ENCODE measurements at regions not wholly inside any gene's neighbourhood (a gene's known extent, or its start where the extent isn't known, plus 50 kb on each side); places are given as distances from the start of the nearest gene placed in this dataset.

GRCh38 chr1:173268786-173269277 is 61.7 kb upstream of the TNFSF4 start:
- H3K14ac ChIP-seq (replicated peaks; ENCODE audit: low read depth, low read length): no peak overlapping the region
- H3K9me3 ChIP-seq (ENCODE audit: control insufficient read depth, insufficient read depth, low read length): no peaks in the 10 kb centered on the region
- H2BK20ac ChIP-seq (ENCODE audit: low read depth, low read length): no peak overlapping the region
- ChIA-PET CTCF (interaction anchor here (1.2 to 1.3 kb wide), 2 partner anchors 13 to 17 kb away, joined by 3 to 6 read pairs; no protein-coding TSS in a partner anchor), POLR2A (ENCODE audit: unreplicated experiment) (no interaction called here)
- TF ChIP-seq CEBPB (IDR thresholded peaks at IDR 0.05; ENCODE audit: low read depth, low read length): no peak
- TF ChIP-seq, protein P1, sequence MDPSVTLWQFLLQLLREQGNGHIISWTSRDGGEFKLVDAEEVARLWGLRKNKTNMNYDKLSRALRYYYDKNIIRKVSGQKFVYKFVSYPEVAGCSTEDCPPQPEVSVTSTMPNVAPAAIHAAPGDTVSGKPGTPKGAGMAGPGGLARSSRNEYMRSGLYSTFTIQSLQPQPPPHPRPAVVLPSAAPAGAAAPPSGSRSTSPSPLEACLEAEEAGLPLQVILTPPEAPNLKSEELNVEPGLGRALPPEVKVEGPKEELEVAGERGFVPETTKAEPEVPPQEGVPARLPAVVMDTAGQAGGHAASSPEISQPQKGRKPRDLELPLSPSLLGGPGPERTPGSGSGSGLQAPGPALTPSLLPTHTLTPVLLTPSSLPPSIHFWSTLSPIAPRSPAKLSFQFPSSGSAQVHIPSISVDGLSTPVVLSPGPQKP (IDR thresholded peaks at IDR 0.05; ENCODE audit: borderline replicate concordance, low read depth, low read length): no peak
- TF ChIP-seq BHLHE40 (IDR thresholded peaks at IDR 0.05; ENCODE audit: low read depth, low read length): no peak
- no peak for TF ChIP-seq RAD21 (IDR thresholded peaks at IDR 0.05; ENCODE audit: low read length)
- TF ChIP-seq MAFK (IDR thresholded peaks at IDR 0.05; ENCODE audit: low read depth, low read length): no peak
- TF ChIP-seq CHD1 (IDR thresholded peaks at IDR 0.05; ENCODE audit: low read depth, low read length): no peak
- no peak for TF ChIP-seq RFX5 (IDR thresholded peaks at IDR 0.05; ENCODE audit: low read depth, low read length)
- no peak for TF ChIP-seq RCOR1 (IDR thresholded peaks at IDR 0.05; ENCODE audit: insufficient replicate concordance, low read length)
- no peak for TF ChIP-seq NFE2L2 (IDR thresholded peaks at IDR 0.05; ENCODE audit: low read depth, low read length)
- H2BK5ac ChIP-seq (ENCODE audit: low read depth, low read length, poor library complexity, severe bottlenecking): no peak overlapping the region
- H3K9ac ChIP-seq (ENCODE audit: low read depth, low read length): no peak overlapping the region
- WGBS, 2 experiments (ENCODE audit: extremely low coverage in 2 of 2, insufficient read length in 1 of 2): no CpG with 5 or more reads among the region's 3 CpGs
- no peaks in the 10 kb centered on the region for H3K27me3 ChIP-seq (ENCODE audit: control insufficient read depth, insufficient read depth, low read length)
- H3K4ac ChIP-seq (ENCODE audit: low read depth, low read length): no peak overlapping the region
- H2BK120ac ChIP-seq (ENCODE audit: low read depth, low read length): no peak overlapping the region
- no peak overlapping the region for H2AK9ac ChIP-seq (replicated peaks; ENCODE audit: low read depth, low read length, poor library complexity)
- H3K4me3 ChIP-seq (ENCODE audit: insufficient read depth, low read depth, low read length): no peak overlapping the region
- intact Hi-C loops (cut with micrococcal nuclease) (loop anchor here (10.0 kb wide), 1 partner anchor 136 kb away; no protein-coding TSS in a partner anchor), in situ Hi-C loops (cut with MboI; ENCODE audit: low sequenced_read_pairs) (no loop called here), dilution Hi-C loops (cut with HindIII; ENCODE audit: low sequenced_read_pairs, unreplicated experiment) (no loop called here)
- no peak for DNase-seq
- no peaks in the 10 kb centered on the region for H4K20me1 ChIP-seq (ENCODE audit: insufficient read depth, low read length)
- H3K79me1 ChIP-seq (ENCODE audit: low read depth in 1 of 2, low read length in 2 of 2): no peaks in the 10 kb centered on the region
- H2BK15ac ChIP-seq (ENCODE audit: low read depth, low read length): no peak overlapping the region
- H3K23ac ChIP-seq (ENCODE audit: low read depth, low read length): no peak overlapping the region
- no peak overlapping the region for H4K8ac ChIP-seq (ENCODE audit: low read depth in 2 of 2, low read length in 2 of 2)
- no peaks in the 10 kb centered on the region for H3K36me3 ChIP-seq (ENCODE audit: control insufficient read depth, insufficient read depth, low read length)
- no peak overlapping the region for H4K91ac ChIP-seq (ENCODE audit: insufficient read depth, low read depth, low read length)
- no peak overlapping the region for H3K18ac ChIP-seq (ENCODE audit: low read depth, low read length)
- 0 out of 2 replicates have a peak, but pooled peaks cover 3% of the 10 kb centered on the region for H3K9me1 ChIP-seq (ENCODE audit: insufficient read depth, low read length)
- no peak overlapping the region for H3K56ac ChIP-seq (ENCODE audit: extremely low read depth, insufficient read depth, low read length)
- no TSS peak for BruUV-seq (replicated peaks)
- ATAC-seq (ENCODE audit: low read depth): no peak
- no peak overlapping the region for H2AK5ac ChIP-seq (ENCODE audit: low read depth, low read length)
- H3K27ac ChIP-seq (ENCODE audit: insufficient read depth, low read length): no peak overlapping the region
- no peak overlapping the region for H2AFZ ChIP-seq (replicated peaks; ENCODE audit: low read length, poor library complexity)
- H3K4me1 ChIP-seq (ENCODE audit: control insufficient read depth, insufficient read depth, low read length): peaks cover 6% of the 10 kb centered on the region
- H4K5ac ChIP-seq (ENCODE audit: low read depth, low read length): no peak overlapping the region
- H3K4me2 ChIP-seq (ENCODE audit: low read depth, low read length): no peak overlapping the region

All from IMR-90 (cell line).